Ovary (tissue), 7 donors: ENCODE measurements at regions not wholly inside any gene's neighbourhood (a gene's known extent, or its start where the extent isn't known, plus 50 kb on each side); places are given as distances from the start of the nearest gene placed in this dataset.

Experiments
- DNase-seq, 5 donors: peaks; one replicate each; pipeline ENCODE4 v3.0.0-alpha.2; 2019 to 2020
- H3K27ac ChIP-seq, 2 donors: fragments of 200-600 bp; one replicate each; pipeline versions ENCODE4 v1.5.1 to v1.8.0; 2019 to 2022
- H3K27me3 ChIP-seq: fragments of 200-600 bp; one replicate; pipeline ENCODE4 v1.8.0; 2022
- H3K36me3 ChIP-seq: fragments of 200-600 bp; sonication (generic); one replicate; pipeline ENCODE4 v1.5.1; 2019
- H3K4me1 ChIP-seq: one replicate; pipeline ENCODE4 v1.8.1; 2013; ENCODE audit warnings: mild to moderate bottlenecking, moderate library complexity; ENCODE audit not compliant: insufficient read depth
- H3K4me3 ChIP-seq: fragments of 200-600 bp; sonication (generic); one replicate; pipeline ENCODE4 v1.5.1; 2017
- H3K9me3 ChIP-seq, 2 donors: fragments of 200-600 bp in 1 of 2; sonication (generic) in 1 of 2; one replicate each; pipeline versions ENCODE4 v1.5.1 to v1.8.1; 2013 to 2019; ENCODE audit warnings: mild to moderate bottlenecking in 1 of 2, moderate library complexity in 1 of 2
- EP300 ChIP-seq: sonication (generic); formaldehyde crosslinking; IDR thresholded peaks from one replicate; pipeline ENCODE4 v1.6.1; 2017; ENCODE audit warnings: antibody characterized with exemption
- POLR2A ChIP-seq: fragments of 450-650 bp; IDR thresholded peaks from one replicate; pipeline ENCODE4 v1.6.1; 2017; ENCODE audit warnings: antibody characterized with exemption, mild to moderate bottlenecking, moderate library complexity
- WGBS, 3 donors: extraction: QIAGEN DNeasy Blood & Tissue Kit in 1 of 3; methylation state at CpG; one replicate each; pipeline versions ENCODE4 v1.1.5 to v1.1.7; 2013 to 2017; 5-methylcytosine and 5-hydroxymethylcytosine counted together
- intact Hi-C, 4 donors: fragments of 100-400 bp; cut with DNase I; formaldehyde crosslinking; loops; one replicate each; pipeline versions ENCODE4 v1.11.0 to v1.15.1; 2022 to 2023
- TF ChIP-seq, protein P1 (sequence below), 3 donors: fragments of 450-650 bp in 2 of 3; fragments of 200-600 bp in 1 of 3; IDR thresholded peaks; one replicate each; pipeline versions ENCODE4 v1.5.1 to v1.8.0; 2016 to 2022; ENCODE audit warnings: antibody characterized with exemption in 3 of 3, mild to moderate bottlenecking in 1 of 3
- donor health status: DM: no; HTN: no; CAD: no; lungs with moderate emphysema.
- donor health status: DM: no; HTN: no; CAD: no.
- donor health status: Bipolar disorder and iron deficiency.
- donor health status: DM: no; HTN: no; CAD: no.
- donor health status: DM: yes; HTN: yes; CAD: no.

DNA sequence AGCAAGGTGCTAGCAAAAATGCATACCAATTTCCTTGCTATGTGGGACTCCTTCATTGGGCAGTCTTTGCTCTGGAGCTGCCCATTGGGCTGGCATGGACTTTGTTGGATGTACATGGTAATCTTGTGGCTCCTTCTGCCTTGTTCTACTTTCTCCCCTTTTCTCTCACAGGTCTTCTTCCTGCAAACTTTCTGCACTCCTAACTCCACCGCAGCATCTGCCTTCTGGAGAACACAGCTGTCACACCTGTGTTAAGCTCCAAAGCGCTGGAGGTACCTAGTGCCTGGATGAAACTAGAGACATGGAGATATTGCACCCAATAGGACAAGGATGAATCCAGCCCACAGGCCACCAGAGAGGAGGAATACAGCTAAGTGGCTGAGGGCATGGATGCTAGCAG lies 60.7 kb upstream of the CCND2 start:
- Histone ChIP-seq H3K4me1 (no peaks in the 10 kb centered on the region), H3K4me3 (no peak overlapping the region), H3K9me3 (no peaks in the 10 kb centered on the region), H3K36me3 (no peaks in the 10 kb centered on the region), H3K27ac (no peak overlapping the region), H3K27me3 (no peaks in the 10 kb centered on the region)
- WGBS, 3 donors = 91 to 96% (median 96%) methylated on average over 2 of the region's 2 CpGs
- intact Hi-C loops = no loop called here
- DNase-seq = no peak
- no peak for TF ChIP-seq POLR2A
- TF ChIP-seq, protein P1, sequence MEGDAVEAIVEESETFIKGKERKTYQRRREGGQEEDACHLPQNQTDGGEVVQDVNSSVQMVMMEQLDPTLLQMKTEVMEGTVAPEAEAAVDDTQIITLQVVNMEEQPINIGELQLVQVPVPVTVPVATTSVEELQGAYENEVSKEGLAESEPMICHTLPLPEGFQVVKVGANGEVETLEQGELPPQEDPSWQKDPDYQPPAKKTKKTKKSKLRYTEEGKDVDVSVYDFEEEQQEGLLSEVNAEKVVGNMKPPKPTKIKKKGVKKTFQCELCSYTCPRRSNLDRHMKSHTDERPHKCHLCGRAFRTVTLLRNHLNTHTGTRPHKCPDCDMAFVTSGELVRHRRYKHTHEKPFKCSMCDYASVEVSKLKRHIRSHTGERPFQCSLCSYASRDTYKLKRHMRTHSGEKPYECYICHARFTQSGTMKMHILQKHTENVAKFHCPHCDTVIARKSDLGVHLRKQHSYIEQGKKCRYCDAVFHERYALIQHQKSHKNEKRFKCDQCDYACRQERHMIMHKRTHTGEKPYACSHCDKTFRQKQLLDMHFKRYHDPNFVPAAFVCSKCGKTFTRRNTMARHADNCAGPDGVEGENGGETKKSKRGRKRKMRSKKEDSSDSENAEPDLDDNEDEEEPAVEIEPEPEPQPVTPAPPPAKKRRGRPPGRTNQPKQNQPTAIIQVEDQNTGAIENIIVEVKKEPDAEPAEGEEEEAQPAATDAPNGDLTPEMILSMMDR (IDR thresholded peaks at IDR 0.05) = no peak

DNA sequence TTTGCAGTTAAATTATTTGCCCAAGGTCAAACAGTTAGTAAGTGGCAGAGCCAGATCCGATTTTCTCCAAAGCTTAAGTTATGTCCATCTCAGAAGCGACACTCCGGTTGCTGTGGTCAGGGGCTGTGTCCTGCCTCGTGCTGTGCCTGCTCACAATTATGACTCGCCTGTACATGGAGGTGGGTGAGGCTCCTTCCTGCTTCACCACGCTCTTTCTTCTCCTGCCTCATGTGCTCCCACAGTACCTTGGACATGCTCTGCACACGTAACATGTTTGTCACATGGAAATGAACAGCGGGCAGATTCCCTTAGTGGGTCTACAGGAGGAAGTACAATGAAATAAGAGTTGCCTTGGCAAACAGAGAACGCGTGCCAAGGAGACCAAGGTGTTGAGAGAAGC lies 62.2 kb upstream of the CCND2 start:
- intact Hi-C loops = no loop called here
- TF ChIP-seq EP300 = no peak
- TF ChIP-seq POLR2A = no peak
- TF ChIP-seq, protein P1 (IDR thresholded peaks at IDR 0.05) = no peak
- WGBS, 3 donors = 79 to 80% (median 79%) methylated on average over 10 of the region's 10 CpGs
- no peak overlapping the region for H3K4me3 ChIP-seq
- no peak for DNase-seq
- H3K4me1 ChIP-seq = no peaks in the 10 kb centered on the region
- H3K9me3 ChIP-seq = no peaks in the 10 kb centered on the region
- H3K27me3 ChIP-seq = no peaks in the 10 kb centered on the region
- no peak overlapping the region for H3K27ac ChIP-seq
- H3K36me3 ChIP-seq = no peaks in the 10 kb centered on the region

DNA sequence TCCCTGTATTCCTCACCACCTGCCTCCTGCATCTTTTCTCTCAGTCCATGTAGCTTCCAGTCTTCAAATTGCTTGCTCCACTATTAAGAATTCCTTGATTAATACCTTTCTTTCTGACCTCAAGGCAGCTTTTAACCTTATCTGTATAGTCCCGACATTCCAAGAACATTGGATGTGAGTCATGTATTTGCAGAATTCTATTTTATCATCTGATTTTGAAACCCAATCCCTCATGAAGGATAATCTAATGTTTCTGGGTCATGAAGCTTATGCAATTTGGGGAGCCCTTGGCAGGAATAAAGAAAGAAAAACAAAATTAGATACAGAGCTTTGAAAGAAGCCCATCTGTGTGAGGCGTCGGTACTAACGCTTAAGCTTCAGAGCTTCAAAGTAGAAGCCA lies 63.4 kb upstream of the CCND2 start:
- no peak for DNase-seq
- Histone ChIP-seq H3K27me3 (no peaks in the 10 kb centered on the region), H3K4me1 (no peaks in the 10 kb centered on the region), H3K9me3 (no peaks in the 10 kb centered on the region), H3K27ac (no peak overlapping the region), H3K36me3 (no peaks in the 10 kb centered on the region), H3K4me3 (no peak overlapping the region)
- WGBS, 3 donors = 24 to 44% (median 24%) methylated on average over 4 of the region's 4 CpGs
- TF ChIP-seq POLR2A = no peak
- no peak for TF ChIP-seq EP300
- TF ChIP-seq, protein P1 (IDR thresholded peaks at IDR 0.05) = no peak
- intact Hi-C loops = no loop called here

DNA sequence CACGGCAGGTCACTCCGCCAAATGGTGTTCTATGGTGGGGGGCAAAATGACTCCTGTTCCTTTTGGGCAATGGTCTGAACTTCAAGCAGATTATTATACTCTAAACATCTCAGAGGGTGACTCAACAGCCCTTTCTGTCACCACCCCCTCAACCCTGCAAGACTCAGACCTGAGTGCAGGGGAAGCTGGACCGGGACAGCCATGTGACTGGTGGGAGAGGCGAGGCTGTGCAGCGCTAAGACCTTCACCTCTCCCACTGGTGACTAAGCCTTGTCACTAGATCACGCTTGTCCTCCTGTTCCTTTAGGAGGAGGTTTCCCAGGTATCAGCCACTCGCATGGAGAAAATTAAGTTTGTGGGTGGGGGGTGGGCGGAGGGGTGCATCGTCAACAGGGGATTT lies 67.1 kb upstream of the CCND2 start:
- Histone ChIP-seq H3K27ac (no peak overlapping the region), H3K4me3 (no peak overlapping the region), H3K4me1 (no peaks in the 10 kb centered on the region), H3K9me3 (no peaks in the 10 kb centered on the region), H3K27me3 (no peaks in the 10 kb centered on the region), H3K36me3 (no peaks in the 10 kb centered on the region)
- intact Hi-C loops = no loop called here
- 74 to 91% (median 78%) methylated on average over 9 of the region's 9 CpGs for WGBS, 3 donors
- no peak for TF ChIP-seq EP300
- TF ChIP-seq, protein P1 (IDR thresholded peaks at IDR 0.05) = no peak
- TF ChIP-seq POLR2A = no peak
- DNase-seq = no peak
